GM12864 (cell line): ENCODE measurements at regions not wholly inside any gene's neighbourhood (a gene's known extent, or its start where the extent isn't known, plus 50 kb on each side); places are given as distances from the start of the nearest gene placed in this dataset.

Experiments used
- DNase-seq: peaks from one replicate; pipeline ENCODE4 v3.0.0-alpha.2; 2011; ENCODE audit warnings: low read depth
- H3K4me3 ChIP-seq: 2 replicates; pipeline ENCODE4 v1.5.1; 2011; ENCODE audit warnings: mild to moderate bottlenecking, low read depth, low read length, control low read depth
- CTCF ChIP-seq: IDR thresholded peaks from 2 replicates; pipeline ENCODE4 v1.5.1; 2011; ENCODE audit warnings: low read depth, mild to moderate bottlenecking, moderate library complexity, low read length, control low read depth, inconsistent platforms; ENCODE audit errors: missing control alignments

- no peak for TF ChIP-seq CTCF
- no peak overlapping the region for H3K4me3 ChIP-seq
- DNase-seq, result no peak
Measured at GRCh38 chr13:97724450-97724849, 229.0 kb upstream of the IPO5 start.

GRCh38 chr13:97726664-97727280, 226.7 kb upstream of the IPO5 start:
- H3K4me3 ChIP-seq, result no peak overlapping the region
- TF ChIP-seq CTCF, result no peak
- DNase-seq, result no peak

- DNase-seq, result no peak
- TF ChIP-seq CTCF, result no peak
- no peak overlapping the region for H3K4me3 ChIP-seq
Measured at GRCh38 chr13:97727991-97728390, 225.5 kb upstream of the IPO5 start.

- DNase-seq, result no peak
- no peak for TF ChIP-seq CTCF
Measured at GRCh38 chr13:97736436-97736835, 217.0 kb upstream of the IPO5 start.

GRCh38 chr13:97742084-97742483, 211.4 kb upstream of the IPO5 start:
- H3K4me3 ChIP-seq, result no peak overlapping the region
- TF ChIP-seq CTCF, result no peak
- no peak for DNase-seq

More at GRCh38 chr13:97736436-97736835, 217.0 kb upstream of the IPO5 start:
- H3K4me3 ChIP-seq, result no peak overlapping the region

- no peak for DNase-seq
Measured at GRCh38 chr13:97743938-97744337, 209.5 kb upstream of the IPO5 start.

More at GRCh38 chr13:97743938-97744337, 209.5 kb upstream of the IPO5 start:
- TF ChIP-seq CTCF, result no peak
- no peak overlapping the region for H3K4me3 ChIP-seq
